Endothelial cell of umbilical vein (primary cell): ENCODE measurements at regions not wholly inside any gene's neighbourhood (a gene's known extent, or its start where the extent isn't known, plus 50 kb on each side); places are given as distances from the start of the nearest gene placed in this dataset.

Experiments used
- BruUV-seq: library from RNA; stranded (reverse); fragments of 400-500 nt; replicated peaks from 2 replicates; lab custom pipeline; 2021; lab: Mats Ljungman, UMichigan
- CTCF ChIA-PET: fragments of 300-600, 350-600 bp; sonication (Branson Sonifier 250); formaldehyde crosslinking; loops from one replicate; lab custom pipeline; 2021; ENCODE audit warnings: antibody characterized with exemption, inconsistent platforms; lab: Charles Lee
- POLR2A ChIA-PET: fragments of 300-600, 350-600 bp; sonication (Branson Sonifier 250); formaldehyde crosslinking; loops from one replicate; lab custom pipeline; 2021; ENCODE audit warnings: antibody characterized with exemption, inconsistent platforms; lab: Charles Lee
- DNase-seq: peaks from one replicate; pipeline ENCODE4 v3.0.0-alpha.2; 2011; ENCODE audit warnings: low read depth, low spot score
- FAIRE-seq: peaks from 2 replicates; lab custom pipeline; 2011; peaks lifted over from hg19 to GRCh38; lab: Jason Lieb, UNC
- H2AFZ ChIP-seq: 2 replicates; pipeline ENCODE4 v1.6.0; 2012; ENCODE audit warnings: low read depth, low read length, control low read depth, inconsistent platforms
- H3K27ac ChIP-seq: 2 replicates; pipeline ENCODE4 v1.5.1; 2011; ENCODE audit warnings: low read depth, mild to moderate bottlenecking, control low read depth, low read length, moderate library complexity; ENCODE audit not compliant: insufficient read depth
- H3K27me3 ChIP-seq, 2 experiments: 2 replicates each; pipeline versions ENCODE4 v1.6.0 to v1.6.1; 2011; ENCODE audit warnings: low read length in 2 of 2, mixed read lengths in 1 of 2; ENCODE audit not compliant: control insufficient read depth in 2 of 2, insufficient read depth in 2 of 2
- H3K36me3 ChIP-seq, 2 experiments: 2 replicates in 1 of 2; 3 replicates in 1 of 2; pipeline ENCODE4 v1.5.1; 2011; ENCODE audit warnings: low read length in 2 of 2, mild to moderate bottlenecking in 1 of 2, moderate library complexity in 1 of 2; ENCODE audit not compliant: control insufficient read depth in 2 of 2, insufficient read depth in 2 of 2; ENCODE audit errors: extremely low read depth in 1 of 2
- H3K4me1 ChIP-seq: 3 replicates; pipeline ENCODE4 v1.5.1; 2011; ENCODE audit warnings: mild to moderate bottlenecking, low read length; ENCODE audit not compliant: control insufficient read depth, insufficient read depth; ENCODE audit errors: extremely low read depth
- H3K4me2 ChIP-seq: 2 replicates; pipeline ENCODE4 v1.6.1; 2011; ENCODE audit warnings: low read length, control low read depth, mixed read lengths; ENCODE audit not compliant: insufficient read depth
- H3K4me3 ChIP-seq, 3 experiments: fragments of 200-600 bp in 1 of 3; sonication (generic), shearing (Covaris generic) in 1 of 3; replicated peaks in 1 of 3; 2 replicates each; pipeline ENCODE4 v1.5.1; 2011 to 2016; ENCODE audit warnings: control low read depth in 3 of 3, low read length in 3 of 3, mild to moderate bottlenecking in 2 of 3, inconsistent platforms in 1 of 3, low read depth in 1 of 3, moderate library complexity in 1 of 3; ENCODE audit not compliant: insufficient read depth in 1 of 3
- H3K79me2 ChIP-seq: 2 replicates; pipeline ENCODE4 v1.6.0; 2012; ENCODE audit warnings: low read length, inconsistent platforms; ENCODE audit not compliant: control insufficient read depth, insufficient read depth
- H3K9ac ChIP-seq: replicated peaks from 2 replicates; pipeline ENCODE3; 2011; ENCODE audit warnings: low read length, control low read depth; ENCODE audit not compliant: insufficient read depth; ENCODE audit errors: extremely low read depth
- H3K9me1 ChIP-seq: replicated peaks from 3 replicates; pipeline ENCODE4 v1.6.0; 2011; ENCODE audit warnings: mild to moderate bottlenecking, low read length; ENCODE audit not compliant: control insufficient read depth, insufficient read depth; ENCODE audit errors: extremely low read depth
- H3K9me3 ChIP-seq: replicated peaks from 2 replicates; pipeline ENCODE4 v1.5.1; 2012; ENCODE audit warnings: low read length, inconsistent platforms; ENCODE audit not compliant: control insufficient read depth, insufficient read depth
- H4K20me1 ChIP-seq: replicated peaks from 2 replicates; pipeline ENCODE3; 2011; ENCODE audit warnings: mild to moderate bottlenecking, low read length; ENCODE audit not compliant: control insufficient read depth, insufficient read depth; ENCODE audit errors: extremely low read depth
- EZH2 ChIP-seq: IDR thresholded peaks from 2 replicates; pipeline ENCODE4 v1.6.1; 2012; ENCODE audit warnings: borderline replicate concordance, low read depth, mild to moderate bottlenecking, moderate library complexity, low read length, inconsistent platforms; ENCODE audit not compliant: severe bottlenecking
- FOS ChIP-seq: IDR thresholded peaks from 2 replicates; pipeline ENCODE4 v1.6.1; 2011; ENCODE audit warnings: mild to moderate bottlenecking, low read length, moderate library complexity, borderline replicate concordance; ENCODE audit not compliant: insufficient read depth
- GATA2 ChIP-seq: IDR thresholded peaks from 2 replicates; pipeline ENCODE4 v1.7.0; 2011; ENCODE audit warnings: low read depth, mild to moderate bottlenecking, moderate library complexity, mixed read lengths, low read length; ENCODE audit not compliant: insufficient read length, insufficient read depth
- JUN ChIP-seq: IDR thresholded peaks from 2 replicates; pipeline ENCODE4 v1.6.1; 2011; ENCODE audit warnings: borderline replicate concordance, low read depth; ENCODE audit not compliant: insufficient read length, insufficient read depth
- MYC ChIP-seq: IDR thresholded peaks from one replicate; pipeline ENCODE4 v1.6.1; 2011; ENCODE audit warnings: mild to moderate bottlenecking, low read depth, low read length
- POLR2A ChIP-seq: IDR thresholded peaks from 2 replicates; pipeline ENCODE4 v1.6.1; 2012; ENCODE audit warnings: low read depth, mild to moderate bottlenecking, control low read depth, low read length
- POLR2AphosphoS5 ChIP-seq: IDR thresholded peaks from 2 replicates; pipeline ENCODE4 v1.6.1; 2012; ENCODE audit warnings: low read depth, mild to moderate bottlenecking, control low read depth, low read length, moderate library complexity; ENCODE audit not compliant: insufficient read depth
- dilution Hi-C: fragments of 300-500 bp; cut with MboI; formaldehyde crosslinking; loops from one replicate; pipeline ENCODE4 v1.15.0; 2019; ENCODE audit warnings: low sequenced_read_pairs; ENCODE audit not compliant: extremely low pct_ligation_motif_present
- intact Hi-C: fragments of 100-400 bp; cut with micrococcal nuclease; formaldehyde crosslinking; loops from one replicate; pipeline ENCODE4 v1.10.0; 2022
- TF ChIP-seq, protein P1 (sequence below), 2 donors: IDR thresholded peaks; 1 replicate in 1 of 2; 2 replicates in 1 of 2; pipeline ENCODE4 v1.5.1; 2011; ENCODE audit warnings: low read length in 2 of 2, mild to moderate bottlenecking in 2 of 2, moderate library complexity in 2 of 2, control low read depth in 1 of 2, inconsistent platforms in 1 of 2, low read depth in 1 of 2; ENCODE audit not compliant: insufficient read depth in 1 of 2; ENCODE audit errors: extremely low read depth in 1 of 2
- TF ChIP-seq, protein P2 (sequence below): IDR thresholded peaks from 2 replicates; pipeline ENCODE4 v1.6.1; 2011; ENCODE audit not compliant: insufficient read depth, insufficient read length

DNA sequence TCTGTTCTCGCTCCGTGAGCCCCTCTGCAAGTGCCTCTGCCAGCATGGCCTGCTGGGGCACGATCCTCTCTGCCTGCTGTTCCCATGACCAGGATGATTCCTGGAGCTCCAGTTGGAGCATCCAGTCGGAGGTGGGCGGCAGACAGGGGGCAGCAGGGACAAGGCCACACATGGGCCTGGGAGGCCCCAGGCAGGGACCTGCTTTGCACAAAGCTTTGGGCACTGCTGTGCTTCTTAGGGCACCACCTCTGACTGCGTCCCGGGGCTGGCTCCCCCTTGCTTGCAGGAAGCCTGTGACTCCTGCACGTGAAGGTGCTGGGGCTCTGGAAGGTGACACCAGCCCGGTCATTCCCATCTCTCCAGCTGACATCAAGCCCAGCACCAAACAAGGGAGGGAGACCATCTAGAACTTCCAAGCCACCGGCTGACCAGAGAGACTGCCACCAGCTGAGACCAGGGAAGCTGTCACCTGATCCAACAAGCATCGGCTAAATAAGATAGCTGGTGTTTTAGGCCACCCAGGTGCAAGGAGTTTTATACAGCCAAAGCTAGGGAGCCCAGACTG, 174.8 kb upstream of the FOXD4L5 start:
- H3K27ac ChIP-seq = no peak overlapping the region
- no peaks in the 10 kb centered on the region for H3K9me3 ChIP-seq
- CTCF ChIA-PET = no interaction called here
- dilution Hi-C loops (no loop called here), intact Hi-C loops (no loop called here)
- DNase-seq (no peak), FAIRE-seq (no peak)
- no peaks in the 10 kb centered on the region for H3K79me2 ChIP-seq
- H3K36me3 ChIP-seq = no peaks in the 10 kb centered on the region
- H2AFZ ChIP-seq = no peak overlapping the region
- POLR2A ChIA-PET = no interaction called here
- H3K27me3 ChIP-seq = no peaks in the 10 kb centered on the region
- H3K9ac ChIP-seq = no peak overlapping the region
- TF ChIP-seq FOS = no peak
- TF ChIP-seq, protein P1, sequence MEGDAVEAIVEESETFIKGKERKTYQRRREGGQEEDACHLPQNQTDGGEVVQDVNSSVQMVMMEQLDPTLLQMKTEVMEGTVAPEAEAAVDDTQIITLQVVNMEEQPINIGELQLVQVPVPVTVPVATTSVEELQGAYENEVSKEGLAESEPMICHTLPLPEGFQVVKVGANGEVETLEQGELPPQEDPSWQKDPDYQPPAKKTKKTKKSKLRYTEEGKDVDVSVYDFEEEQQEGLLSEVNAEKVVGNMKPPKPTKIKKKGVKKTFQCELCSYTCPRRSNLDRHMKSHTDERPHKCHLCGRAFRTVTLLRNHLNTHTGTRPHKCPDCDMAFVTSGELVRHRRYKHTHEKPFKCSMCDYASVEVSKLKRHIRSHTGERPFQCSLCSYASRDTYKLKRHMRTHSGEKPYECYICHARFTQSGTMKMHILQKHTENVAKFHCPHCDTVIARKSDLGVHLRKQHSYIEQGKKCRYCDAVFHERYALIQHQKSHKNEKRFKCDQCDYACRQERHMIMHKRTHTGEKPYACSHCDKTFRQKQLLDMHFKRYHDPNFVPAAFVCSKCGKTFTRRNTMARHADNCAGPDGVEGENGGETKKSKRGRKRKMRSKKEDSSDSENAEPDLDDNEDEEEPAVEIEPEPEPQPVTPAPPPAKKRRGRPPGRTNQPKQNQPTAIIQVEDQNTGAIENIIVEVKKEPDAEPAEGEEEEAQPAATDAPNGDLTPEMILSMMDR (IDR thresholded peaks at IDR 0.05; ENCODE audit: extremely low read depth in 1 of 2, insufficient read depth in 1 of 2, low read depth in 1 of 2, low read length in 2 of 2) = no peak
- TF ChIP-seq EZH2 = no peak
- TF ChIP-seq, protein P2, sequence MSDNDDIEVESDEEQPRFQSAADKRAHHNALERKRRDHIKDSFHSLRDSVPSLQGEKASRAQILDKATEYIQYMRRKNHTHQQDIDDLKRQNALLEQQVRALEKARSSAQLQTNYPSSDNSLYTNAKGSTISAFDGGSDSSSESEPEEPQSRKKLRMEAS = no peak
- TF ChIP-seq MYC = no peak
- TF ChIP-seq JUN = no peak
- TF ChIP-seq GATA2 = no peak
- TF ChIP-seq POLR2A = no peak
- TF ChIP-seq POLR2AphosphoS5 = no peak
- no peak overlapping the region for H3K4me2 ChIP-seq
- H3K4me1 ChIP-seq = no peaks in the 10 kb centered on the region
- no peaks in the 10 kb centered on the region for H3K9me1 ChIP-seq
- H4K20me1 ChIP-seq = no peaks in the 10 kb centered on the region
- no TSS peak for BruUV-seq
- no peak overlapping the region for H3K4me3 ChIP-seq
